ENCODE measurements at regions not wholly inside any gene's neighbourhood (a gene's known extent, or its start where the extent isn't known, plus 50 kb on each side); places are given as distances from the start of the nearest gene placed in this dataset.

- H3K9me3 ChIP-seq (ENCODE audit: low read depth), result no peaks in the 10 kb centered on the region
- no peak overlapping the region for H3K27ac ChIP-seq
- TF ChIP-seq CTCF (IDR thresholded peaks at IDR 0.05; ENCODE audit: low read depth, low read length), result no peak
- DNase-seq (ENCODE audit: low read depth in 1 of 2, low spot score in 1 of 2), result no peak
- H3K36me3 ChIP-seq, result no peaks in the 10 kb centered on the region
- H3K4me1 ChIP-seq (ENCODE audit: low read depth), result no peaks in the 10 kb centered on the region
- H3K27me3 ChIP-seq, result no peaks in the 10 kb centered on the region
- no peak overlapping the region for H3K4me3 ChIP-seq
Observed at GRCh38 chr16:22663389-22664064, 150.4 kb upstream of the HS3ST2 start.

GRCh38 chr16:22664132-22664531 lies 149.8 kb upstream of the HS3ST2 start:
- H3K27me3 ChIP-seq, result no peaks in the 10 kb centered on the region
- no peaks in the 10 kb centered on the region for H3K4me1 ChIP-seq (ENCODE audit: low read depth)
- H3K36me3 ChIP-seq, result no peaks in the 10 kb centered on the region
- no peak overlapping the region for H3K4me3 ChIP-seq
- no peak for DNase-seq (ENCODE audit: low read depth in 1 of 2, low spot score in 1 of 2)
- no peak for TF ChIP-seq CTCF (IDR thresholded peaks at IDR 0.05; ENCODE audit: low read depth, low read length)
- H3K27ac ChIP-seq, result no peak overlapping the region
- H3K9me3 ChIP-seq (ENCODE audit: low read depth), result no peaks in the 10 kb centered on the region

- no peak for DNase-seq (ENCODE audit: low read depth in 1 of 2, low spot score in 1 of 2)
- H3K27me3 ChIP-seq, result no peaks in the 10 kb centered on the region
Observed at GRCh38 chr16:22664561-22664997, 149.4 kb upstream of the HS3ST2 start.

GRCh38 chr16:22665048-22665797 lies 148.7 kb upstream of the HS3ST2 start:
- H3K4me1 ChIP-seq (ENCODE audit: low read depth), result no peaks in the 10 kb centered on the region
- no peak overlapping the region for H3K4me3 ChIP-seq
- no peak for TF ChIP-seq CTCF (IDR thresholded peaks at IDR 0.05; ENCODE audit: low read depth, low read length)
- H3K9me3 ChIP-seq (ENCODE audit: low read depth), result no peaks in the 10 kb centered on the region
- no peaks in the 10 kb centered on the region for H3K36me3 ChIP-seq
- no peak for DNase-seq (ENCODE audit: low read depth in 1 of 2, low spot score in 1 of 2)
- no peak overlapping the region for H3K27ac ChIP-seq
- H3K27me3 ChIP-seq, result no peaks in the 10 kb centered on the region

More at GRCh38 chr16:22664561-22664997, 149.4 kb upstream of the HS3ST2 start:
- H3K27ac ChIP-seq, result no peak overlapping the region
- no peak overlapping the region for H3K4me3 ChIP-seq
- H3K36me3 ChIP-seq, result no peaks in the 10 kb centered on the region
- no peak for TF ChIP-seq CTCF (IDR thresholded peaks at IDR 0.05; ENCODE audit: low read depth, low read length)
- H3K4me1 ChIP-seq (ENCODE audit: low read depth), result no peaks in the 10 kb centered on the region
- H3K9me3 ChIP-seq (ENCODE audit: low read depth), result no peaks in the 10 kb centered on the region

- TF ChIP-seq CTCF (IDR thresholded peaks at IDR 0.05; ENCODE audit: low read depth, low read length), result no peak
- no peaks in the 10 kb centered on the region for H3K9me3 ChIP-seq (ENCODE audit: low read depth)
- no peak for DNase-seq (ENCODE audit: low read depth in 1 of 2, low spot score in 1 of 2)
Observed at GRCh38 chr16:22665803-22666202, 148.2 kb upstream of the HS3ST2 start.

More at GRCh38 chr16:22665803-22666202, 148.2 kb upstream of the HS3ST2 start:
- Histone ChIP-seq H3K27me3 (no peaks in the 10 kb centered on the region), H3K27ac (no peak overlapping the region), H3K36me3 (no peaks in the 10 kb centered on the region), H3K4me3 (no peak overlapping the region), H3K4me1 (ENCODE audit: low read depth) (no peaks in the 10 kb centered on the region)

Measured in cardiac muscle cell (in vitro differentiated cells and primary cell).